BJ (cell line): ENCODE measurements at regions not wholly inside any gene's neighbourhood (a gene's known extent, or its start where the extent isn't known, plus 50 kb on each side); places are given as distances from the start of the nearest gene placed in this dataset.

Source experiments
- CTCF ChIA-PET: fragments of 350-600 bp; formaldehyde crosslinking; extraction: SDS; loops from one replicate; lab custom pipeline; 2021; ENCODE audit warnings: antibody characterized with exemption, inconsistent platforms; lab: Yijun Ruan, JAX
- POLR2A ChIA-PET: fragments of 300-600 bp; sonication (Branson Sonifier 250); formaldehyde crosslinking; extraction: SDS; loops from one replicate; lab custom pipeline; 2021; ENCODE audit warnings: antibody characterized with exemption; lab: Charles Lee
- DNase-seq: peaks from one replicate; pipeline ENCODE4 v3.0.0-alpha.2; 2011; ENCODE audit warnings: low read depth
- H3K27me3 ChIP-seq: 2 replicates; pipeline ENCODE4 v1.6.0; 2011; ENCODE audit warnings: low read length; ENCODE audit not compliant: control insufficient read depth, insufficient read depth
- H3K36me3 ChIP-seq: 2 replicates; pipeline ENCODE4 v1.5.1; 2011; ENCODE audit warnings: low read length; ENCODE audit not compliant: control insufficient read depth, insufficient read depth
- H3K4me3 ChIP-seq: 2 replicates; pipeline ENCODE4 v1.5.1; 2011; ENCODE audit warnings: low read depth, mild to moderate bottlenecking, control low read depth, low read length
- TF ChIP-seq, protein P1 (sequence below): IDR thresholded peaks from 2 replicates; pipeline ENCODE4 v1.5.1; 2011; ENCODE audit warnings: low read depth, mild to moderate bottlenecking, control low read depth, inconsistent platforms, low read length, moderate library complexity; ENCODE audit not compliant: insufficient read depth

DNA sequence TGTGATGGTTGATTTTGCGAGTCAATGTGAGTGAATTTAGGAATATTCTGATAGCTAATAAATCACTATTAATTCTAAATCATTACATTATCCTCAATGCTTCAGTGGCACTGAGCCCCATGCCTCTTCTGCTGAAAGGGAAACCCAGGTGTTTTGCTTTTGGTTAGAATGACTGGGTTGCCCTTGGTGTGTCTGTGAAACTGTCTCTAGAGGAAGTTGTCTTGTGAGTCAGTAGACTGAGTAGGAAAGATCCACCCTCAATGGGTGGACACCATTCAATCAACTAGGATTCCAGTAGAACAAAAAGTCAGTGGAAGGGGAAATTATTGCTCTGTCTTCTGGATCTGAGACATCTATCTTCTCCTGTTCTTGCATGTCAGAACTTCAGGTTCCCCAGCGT is 472.4 kb downstream of the ANKRD7 start:
- no peak for DNase-seq
- ChIA-PET CTCF (no interaction called here), POLR2A (no interaction called here)
- TF ChIP-seq, protein P1, sequence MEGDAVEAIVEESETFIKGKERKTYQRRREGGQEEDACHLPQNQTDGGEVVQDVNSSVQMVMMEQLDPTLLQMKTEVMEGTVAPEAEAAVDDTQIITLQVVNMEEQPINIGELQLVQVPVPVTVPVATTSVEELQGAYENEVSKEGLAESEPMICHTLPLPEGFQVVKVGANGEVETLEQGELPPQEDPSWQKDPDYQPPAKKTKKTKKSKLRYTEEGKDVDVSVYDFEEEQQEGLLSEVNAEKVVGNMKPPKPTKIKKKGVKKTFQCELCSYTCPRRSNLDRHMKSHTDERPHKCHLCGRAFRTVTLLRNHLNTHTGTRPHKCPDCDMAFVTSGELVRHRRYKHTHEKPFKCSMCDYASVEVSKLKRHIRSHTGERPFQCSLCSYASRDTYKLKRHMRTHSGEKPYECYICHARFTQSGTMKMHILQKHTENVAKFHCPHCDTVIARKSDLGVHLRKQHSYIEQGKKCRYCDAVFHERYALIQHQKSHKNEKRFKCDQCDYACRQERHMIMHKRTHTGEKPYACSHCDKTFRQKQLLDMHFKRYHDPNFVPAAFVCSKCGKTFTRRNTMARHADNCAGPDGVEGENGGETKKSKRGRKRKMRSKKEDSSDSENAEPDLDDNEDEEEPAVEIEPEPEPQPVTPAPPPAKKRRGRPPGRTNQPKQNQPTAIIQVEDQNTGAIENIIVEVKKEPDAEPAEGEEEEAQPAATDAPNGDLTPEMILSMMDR: no peak
- no peak overlapping the region for H3K4me3 ChIP-seq
- H3K27me3 ChIP-seq: no peaks in the 10 kb centered on the region
- H3K36me3 ChIP-seq: no peaks in the 10 kb centered on the region

DNA sequence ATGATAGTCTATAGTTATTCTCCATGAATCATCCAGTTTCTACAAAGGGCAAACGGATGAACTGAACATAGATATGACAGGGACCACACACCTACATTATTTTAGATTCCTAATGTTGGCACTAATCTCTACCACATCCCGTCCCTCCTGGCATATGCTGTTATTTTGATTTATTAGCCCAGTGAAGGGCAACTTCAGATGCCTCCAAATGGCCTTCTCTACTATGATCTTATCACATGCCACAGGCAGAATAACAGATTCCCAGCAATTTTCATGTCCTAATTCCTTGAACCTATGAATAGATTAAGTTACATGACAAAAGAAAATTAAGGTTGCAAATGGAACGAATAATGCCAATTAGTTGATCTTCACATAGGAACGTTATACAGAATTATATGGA is 474.7 kb downstream of the ANKRD7 start:
- ChIA-PET CTCF (no interaction called here), POLR2A (no interaction called here)
- DNase-seq: no peak
- TF ChIP-seq, protein P1: no peak
- Histone ChIP-seq H3K4me3 (no peak overlapping the region), H3K27me3 (no peaks in the 10 kb centered on the region), H3K36me3 (no peaks in the 10 kb centered on the region)

DNA sequence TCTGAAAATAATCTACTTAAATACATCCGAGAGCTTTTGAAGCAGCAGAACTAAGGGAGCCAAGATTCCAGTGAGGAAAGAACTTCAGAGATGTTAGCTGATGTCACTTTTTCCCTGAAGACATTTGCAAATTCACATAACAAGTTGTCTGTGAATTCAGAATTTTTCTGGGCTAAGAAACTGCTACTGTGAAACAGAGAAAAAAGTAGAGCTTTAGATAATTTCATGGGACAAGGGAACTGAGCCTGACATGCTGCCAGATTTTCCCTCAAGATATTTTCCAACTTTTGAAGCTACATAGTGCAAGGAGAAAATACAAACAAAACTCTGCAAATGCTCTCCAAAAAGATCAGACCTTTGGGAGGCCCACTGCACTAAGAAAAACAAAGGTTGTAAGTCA is 484.2 kb downstream of the ANKRD7 start:
- no peak overlapping the region for H3K4me3 ChIP-seq
- no peak for DNase-seq
- TF ChIP-seq, protein P1: no peak
- ChIA-PET POLR2A (no interaction called here), CTCF (no interaction called here)
- H3K36me3 ChIP-seq: no peaks in the 10 kb centered on the region
- H3K27me3 ChIP-seq: no peaks in the 10 kb centered on the region

DNA sequence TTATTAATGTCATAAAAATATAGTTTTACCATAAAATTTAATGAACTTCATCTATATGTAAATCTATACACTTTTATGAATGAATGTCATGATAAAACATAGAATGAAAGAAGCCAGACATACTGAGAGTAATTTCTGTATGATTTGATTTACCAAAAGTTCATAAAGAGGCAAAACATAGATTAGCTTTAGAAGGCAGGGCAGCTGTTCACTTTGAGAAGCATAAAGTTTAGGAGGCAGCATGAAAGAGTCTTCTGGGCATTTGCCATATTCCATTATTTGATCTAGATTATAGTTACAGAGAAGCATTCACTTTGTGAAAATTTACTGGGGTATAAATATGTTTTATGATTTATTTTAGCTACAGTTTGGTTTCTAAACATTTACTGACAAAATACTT is 487.2 kb downstream of the ANKRD7 start:
- TF ChIP-seq, protein P1: no peak
- DNase-seq: no peak
- no peaks in the 10 kb centered on the region for H3K27me3 ChIP-seq
- CTCF ChIA-PET: no interaction called here
- H3K4me3 ChIP-seq: no peak overlapping the region
- POLR2A ChIA-PET: no interaction called here
- H3K36me3 ChIP-seq: no peaks in the 10 kb centered on the region

DNA sequence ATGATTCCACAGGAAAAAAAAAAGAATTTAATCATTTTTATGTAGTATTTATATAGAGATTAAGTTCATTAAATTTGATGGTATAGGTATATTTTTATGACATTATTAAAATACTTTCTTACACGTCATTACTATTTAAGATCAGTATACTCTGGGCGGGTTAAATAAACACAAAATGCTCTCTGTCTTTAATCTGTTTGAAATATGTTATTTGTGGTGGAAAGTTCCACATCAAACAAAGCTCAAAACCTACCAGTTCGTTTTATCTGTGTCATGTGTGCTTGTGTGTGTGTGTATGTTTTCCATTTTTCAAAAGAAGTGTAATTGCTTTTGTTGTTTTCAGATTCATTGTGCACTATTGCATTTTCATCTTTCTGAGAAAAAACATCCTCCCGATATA is 488.5 kb downstream of the ANKRD7 start:
- ChIA-PET CTCF (no interaction called here), POLR2A (no interaction called here)
- TF ChIP-seq, protein P1: no peak
- Histone ChIP-seq H3K27me3 (no peaks in the 10 kb centered on the region), H3K4me3 (no peak overlapping the region), H3K36me3 (no peaks in the 10 kb centered on the region)
- DNase-seq: no peak
